Left colon (tissue), 2 donors: ENCODE measurements at regions not wholly inside any gene's neighbourhood (a gene's known extent, or its start where the extent isn't known, plus 50 kb on each side); places are given as distances from the start of the nearest gene placed in this dataset.

ENCODE experiments used
- ATAC-seq: fragments of 200-7000 bp; cut with Tn5 transposase; one replicate; pipeline ENCODE4 v1.9.1; 2020; ENCODE audit warnings: mild to moderate bottlenecking, moderate library complexity
- DNase-seq, 2 donors: peaks; one replicate each; pipeline ENCODE4 v3.0.0-alpha.2; 2020
- intact Hi-C, 2 donors: fragments of 100-400 bp; cut with DNase I in 1 of 2; cut with micrococcal nuclease in 1 of 2; formaldehyde crosslinking; loops; one replicate each; pipeline versions ENCODE4 v1.11.2 to v1.14.0; 2022; cut with DNase I, micrococcal nuclease
- donor health status: DM: no; HTN: no; CAD: no.
- donor health status: DM: yes; HTN: yes; CAD: no.

GRCh38 chr10:133035952-133036351 is 51.8 kb upstream of the ADGRA1 start:
- no peak for ATAC-seq
- intact Hi-C loops, result no loop called here

GRCh38 chr10:133034762-133035161 is 53.0 kb upstream of the ADGRA1 start:
- intact Hi-C loops, result no loop called here
- DNase-seq (no peak), ATAC-seq (no peak)

More at GRCh38 chr10:133035952-133036351, 51.8 kb upstream of the ADGRA1 start:
- no peak for DNase-seq

- intact Hi-C loops, result no loop called here
- ATAC-seq (no peak), DNase-seq (no peak)
Measured at GRCh38 chr10:133034092-133034491, 53.6 kb upstream of the ADGRA1 start.

DNA sequence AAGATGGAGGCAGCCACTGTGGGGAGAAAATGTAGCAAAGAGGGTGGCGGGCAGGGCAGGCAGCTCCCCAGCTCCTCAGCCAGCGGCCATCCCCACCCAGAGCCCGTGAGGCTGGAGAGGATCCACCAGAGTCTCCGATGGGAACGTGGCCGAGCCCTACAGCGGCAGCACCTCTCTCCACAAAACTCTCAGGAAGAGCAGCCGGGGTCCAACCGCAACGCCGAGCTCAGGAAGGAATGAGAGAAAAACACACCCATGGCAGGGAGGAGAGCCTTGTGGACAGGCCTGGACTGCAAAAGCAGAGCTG is 54.0 kb upstream of the ADGRA1 start:
- DNase-seq (no peak), ATAC-seq (no peak)
- intact Hi-C loops, result no loop called here

- intact Hi-C loops, result no loop called here
- no peak for ATAC-seq
- no peak for DNase-seq
Measured at GRCh38 chr10:133032976-133033741, 54.6 kb upstream of the ADGRA1 start.

- intact Hi-C loops, result no loop called here
- no peak for ATAC-seq
- DNase-seq, result no peak
Measured at GRCh38 chr10:133032231-133032630, 55.5 kb upstream of the ADGRA1 start.

- intact Hi-C loops, result no loop called here
- ATAC-seq, result no peak
- DNase-seq, result no peak
Measured at GRCh38 chr10:133031541-133032125, 56.1 kb upstream of the ADGRA1 start.

DNA sequence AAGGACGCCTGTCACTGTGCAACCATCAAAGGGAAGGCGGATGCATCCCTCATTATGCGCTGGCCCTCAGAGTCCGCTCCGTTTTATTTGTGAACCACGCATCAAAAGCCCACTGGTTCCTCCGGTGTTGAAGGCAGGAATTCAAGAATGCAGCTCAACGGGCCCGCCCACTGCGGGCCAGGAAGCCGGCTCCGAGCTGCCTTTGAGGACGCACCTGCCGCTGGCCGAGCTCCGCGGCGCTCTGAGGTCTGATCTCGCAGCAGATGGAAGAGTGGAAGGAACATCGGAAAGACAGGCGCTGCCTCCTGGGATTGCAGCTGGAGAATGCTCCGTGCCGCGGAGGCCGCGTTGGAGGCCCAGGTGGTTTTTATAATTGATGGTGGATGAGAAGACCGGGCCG is 56.9 kb upstream of the ADGRA1 start:
- intact Hi-C loops, result no loop called here
- DNase-seq (no peak), ATAC-seq (no peak)

DNA sequence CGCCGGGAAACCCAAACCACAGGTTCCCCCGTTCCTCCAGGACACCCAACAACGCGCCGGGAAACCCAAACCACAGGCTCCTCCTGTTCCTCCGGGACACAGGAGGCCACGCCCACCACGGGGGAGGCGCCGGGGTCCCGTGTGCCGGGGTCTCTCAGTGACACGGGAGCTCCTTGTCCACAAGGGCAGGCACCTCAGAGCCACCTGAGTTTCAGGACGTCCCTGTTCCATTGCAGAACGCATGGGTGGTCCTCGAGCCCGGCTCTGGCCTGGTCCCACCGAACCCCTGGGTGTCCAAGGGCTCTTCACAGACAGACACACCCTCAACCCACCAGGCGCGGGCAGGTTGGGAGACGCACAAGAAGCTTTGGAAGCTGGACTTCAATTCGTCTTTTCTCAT is 57.6 kb upstream of the ADGRA1 start:
- ATAC-seq, result no peak
- intact Hi-C loops, result no loop called here
- DNase-seq, result no peak

GRCh38 chr10:133028956-133029355 is 58.8 kb upstream of the ADGRA1 start:
- ATAC-seq, result no peak
- intact Hi-C loops, result no loop called here
- DNase-seq, result no peak

GRCh38 chr10:133028158-133028557 is 59.6 kb upstream of the ADGRA1 start:
- ATAC-seq, result no peak

GRCh38 chr10:133027482-133027881 is 60.2 kb upstream of the ADGRA1 start:
- no peak for DNase-seq
- intact Hi-C loops, result no loop called here
- ATAC-seq, result no peak

More at GRCh38 chr10:133028158-133028557, 59.6 kb upstream of the ADGRA1 start:
- intact Hi-C loops, result no loop called here
- no peak for DNase-seq

GRCh38 chr10:133026726-133027395 is 60.9 kb upstream of the ADGRA1 start:
- no peak for DNase-seq
- intact Hi-C loops, result no loop called here
- no peak for ATAC-seq

GRCh38 chr10:133026171-133026570 is 61.6 kb upstream of the ADGRA1 start:
- DNase-seq (no peak), ATAC-seq (no peak)
- intact Hi-C loops, result no loop called here

- ATAC-seq (no peak), DNase-seq (no peak)
- intact Hi-C loops, result no loop called here
Measured at GRCh38 chr10:133025558-133026090, 62.1 kb upstream of the ADGRA1 start.

DNA sequence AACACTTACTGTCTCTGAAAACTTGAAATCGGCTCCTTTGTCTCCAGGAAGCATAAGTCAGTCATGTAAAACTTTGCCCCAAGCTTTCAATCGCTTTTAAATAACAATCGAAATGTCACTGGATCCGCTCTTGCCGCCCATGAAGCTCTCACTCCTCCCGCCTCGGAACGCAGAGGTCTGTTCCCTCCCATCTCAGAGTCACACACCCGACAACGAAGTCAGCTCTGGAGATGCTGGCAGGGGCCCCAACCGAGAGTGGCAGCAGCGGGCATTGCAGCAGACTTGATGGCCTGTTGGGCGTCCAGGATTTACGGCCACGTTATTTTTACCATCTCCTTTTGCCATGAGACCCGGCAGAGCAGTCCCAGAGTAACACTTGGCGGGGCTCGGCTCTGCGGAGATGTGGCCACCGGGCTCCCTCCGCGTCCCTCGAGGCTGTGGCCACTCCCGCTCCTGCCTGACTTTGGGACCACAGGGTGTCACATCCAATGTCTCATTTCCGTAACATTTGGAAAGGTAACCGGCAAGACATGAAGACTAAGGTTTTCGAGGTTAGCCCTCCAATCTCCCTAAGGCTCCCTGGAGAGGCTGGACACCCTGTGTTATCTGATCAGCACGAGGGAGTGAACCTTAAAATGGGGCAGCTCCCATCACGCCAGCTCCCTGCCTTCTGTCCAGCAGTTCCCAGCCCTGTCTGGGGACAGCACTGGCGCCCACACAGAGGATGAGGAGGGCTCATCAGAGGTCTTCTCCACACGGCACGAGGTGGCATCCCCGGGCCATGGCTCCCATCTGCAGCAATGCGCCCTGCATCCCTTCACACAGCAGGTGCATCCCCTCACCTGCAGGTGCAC is 62.8 kb upstream of the ADGRA1 start:
- ATAC-seq (no peak), DNase-seq (no peak)
- intact Hi-C loops, result no loop called here

GRCh38 chr10:133023216-133023843 is 64.4 kb upstream of the ADGRA1 start:
- ATAC-seq (no peak), DNase-seq (no peak)
- intact Hi-C loops, result no loop called here

- ATAC-seq (no peak), DNase-seq (no peak)
- intact Hi-C loops, result no loop called here
Measured at GRCh38 chr10:133022776-133023100, 65.0 kb upstream of the ADGRA1 start.
